A549 (cell line): ENCODE measurements at regions not wholly inside any gene's neighbourhood (a gene's known extent, or its start where the extent isn't known, plus 50 kb on each side); places are given as distances from the start of the nearest gene placed in this dataset.

Experiments used
- TFCP2L1 ChIP-seq: fragments of 250-450 bp; sonication (Bioruptor Pico); IDR thresholded peaks from 2 replicates; pipeline ENCODE4 v1.5.0; 2021; ENCODE audit warnings: mild to moderate bottlenecking
- TF ChIP-seq, protein P1 (sequence below): fragments of >200 bp; sonication (Bioruptor Twin); formaldehyde crosslinking; IDR thresholded peaks from 3 replicates; pipeline ENCODE4 v1.5.1; 2016

DNA sequence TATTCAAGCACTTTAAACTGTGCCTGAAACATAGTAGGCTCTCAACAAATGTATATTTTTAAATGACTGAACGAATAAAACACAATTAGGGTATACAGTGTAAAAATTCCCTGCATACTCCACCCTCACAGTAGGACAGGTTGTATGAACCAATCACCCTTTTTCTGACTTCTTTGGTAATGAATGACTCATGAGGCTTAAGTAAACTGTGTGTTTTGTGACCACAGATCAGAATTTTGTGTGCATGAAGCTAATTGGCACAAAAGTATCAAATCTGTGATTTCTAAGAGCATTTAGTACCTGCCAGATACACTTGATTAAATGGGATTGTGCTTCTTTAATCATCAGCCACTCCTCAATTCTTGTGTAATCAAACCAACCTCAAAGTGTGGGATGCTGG, 109.9 kb upstream of the MAP4K3 start:
- TF ChIP-seq, protein P1, sequence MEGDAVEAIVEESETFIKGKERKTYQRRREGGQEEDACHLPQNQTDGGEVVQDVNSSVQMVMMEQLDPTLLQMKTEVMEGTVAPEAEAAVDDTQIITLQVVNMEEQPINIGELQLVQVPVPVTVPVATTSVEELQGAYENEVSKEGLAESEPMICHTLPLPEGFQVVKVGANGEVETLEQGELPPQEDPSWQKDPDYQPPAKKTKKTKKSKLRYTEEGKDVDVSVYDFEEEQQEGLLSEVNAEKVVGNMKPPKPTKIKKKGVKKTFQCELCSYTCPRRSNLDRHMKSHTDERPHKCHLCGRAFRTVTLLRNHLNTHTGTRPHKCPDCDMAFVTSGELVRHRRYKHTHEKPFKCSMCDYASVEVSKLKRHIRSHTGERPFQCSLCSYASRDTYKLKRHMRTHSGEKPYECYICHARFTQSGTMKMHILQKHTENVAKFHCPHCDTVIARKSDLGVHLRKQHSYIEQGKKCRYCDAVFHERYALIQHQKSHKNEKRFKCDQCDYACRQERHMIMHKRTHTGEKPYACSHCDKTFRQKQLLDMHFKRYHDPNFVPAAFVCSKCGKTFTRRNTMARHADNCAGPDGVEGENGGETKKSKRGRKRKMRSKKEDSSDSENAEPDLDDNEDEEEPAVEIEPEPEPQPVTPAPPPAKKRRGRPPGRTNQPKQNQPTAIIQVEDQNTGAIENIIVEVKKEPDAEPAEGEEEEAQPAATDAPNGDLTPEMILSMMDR, result no peak
- TF ChIP-seq TFCP2L1 (CRISPR knock-in tag), result no peak
